ENCODE measurements at regions not wholly inside any gene's neighbourhood (a gene's known extent, or its start where the extent isn't known, plus 50 kb on each side); places are given as distances from the start of the nearest gene placed in this dataset.
"Not testable (repeated sequence)": the region's sequence is repeated elsewhere in the genome, so short reads cannot be mapped to it uniquely, and the experiment has no call there.

- not testable (repeated sequence) for H3K9me3 ChIP-seq (ENCODE audit: control insufficient read depth in 2 of 2, insufficient read depth in 1 of 2, low read depth in 1 of 2, low read length in 1 of 2); H3K27ac ChIP-seq (ENCODE audit: low read depth in 2 of 2, low read length in 1 of 2); H3K4me1 ChIP-seq (ENCODE audit: control insufficient read depth in 2 of 2, insufficient read depth in 2 of 2, low read length in 1 of 2); H3K4me3 ChIP-seq (ENCODE audit: low read depth in 1 of 2, low read length in 2 of 2); H3K36me3 ChIP-seq (ENCODE audit: control insufficient read depth in 2 of 2, insufficient read depth in 2 of 2, low read length in 1 of 2); H3K27me3 ChIP-seq (ENCODE audit: control insufficient read depth in 1 of 2, insufficient read depth in 2 of 2, low read length in 2 of 2)
Measured at GRCh38 chr5:67627079-67627478, 430.5 kb upstream of the CD180 start.

DNA sequence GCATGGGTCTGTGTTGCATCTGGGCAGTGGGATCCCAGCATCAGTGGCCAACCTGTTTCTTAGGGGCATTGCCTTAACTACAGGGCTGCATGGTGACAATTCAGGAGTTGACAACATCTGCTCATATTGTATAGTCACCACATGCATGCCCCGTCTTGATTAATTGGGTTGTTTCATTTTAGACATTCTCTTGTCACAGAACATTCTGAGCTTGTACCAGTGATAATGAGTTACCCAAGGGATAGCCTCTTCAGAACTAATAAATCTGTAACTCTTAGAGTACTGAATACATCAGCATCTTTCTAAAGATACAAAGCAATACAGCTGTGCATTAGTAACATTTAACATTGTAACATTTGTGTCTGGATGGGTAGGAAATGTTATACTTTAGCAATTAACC is 426.5 kb upstream of the CD180 start:
- Histone ChIP-seq H3K4me1 (ENCODE audit: control insufficient read depth in 2 of 2, insufficient read depth in 2 of 2, low read length in 1 of 2) (no peaks in the 10 kb centered on the region), H3K27ac (ENCODE audit: low read depth in 2 of 2, low read length in 1 of 2) (no peak overlapping the region), H3K36me3 (ENCODE audit: control insufficient read depth in 2 of 2, insufficient read depth in 2 of 2, low read length in 1 of 2) (no peaks in the 10 kb centered on the region), H3K4me3 (ENCODE audit: low read depth in 1 of 2, low read length in 2 of 2) (no peak overlapping the region), H3K9me3 (ENCODE audit: control insufficient read depth in 2 of 2, insufficient read depth in 1 of 2, low read depth in 1 of 2, low read length in 1 of 2) (no peaks in the 10 kb centered on the region), H3K27me3 (ENCODE audit: control insufficient read depth in 1 of 2, insufficient read depth in 2 of 2, low read length in 2 of 2) (no peaks in the 10 kb centered on the region)
- WGBS, 2 donors: 78 to 92% methylated on average over 1 of the region's 1 CpG

DNA sequence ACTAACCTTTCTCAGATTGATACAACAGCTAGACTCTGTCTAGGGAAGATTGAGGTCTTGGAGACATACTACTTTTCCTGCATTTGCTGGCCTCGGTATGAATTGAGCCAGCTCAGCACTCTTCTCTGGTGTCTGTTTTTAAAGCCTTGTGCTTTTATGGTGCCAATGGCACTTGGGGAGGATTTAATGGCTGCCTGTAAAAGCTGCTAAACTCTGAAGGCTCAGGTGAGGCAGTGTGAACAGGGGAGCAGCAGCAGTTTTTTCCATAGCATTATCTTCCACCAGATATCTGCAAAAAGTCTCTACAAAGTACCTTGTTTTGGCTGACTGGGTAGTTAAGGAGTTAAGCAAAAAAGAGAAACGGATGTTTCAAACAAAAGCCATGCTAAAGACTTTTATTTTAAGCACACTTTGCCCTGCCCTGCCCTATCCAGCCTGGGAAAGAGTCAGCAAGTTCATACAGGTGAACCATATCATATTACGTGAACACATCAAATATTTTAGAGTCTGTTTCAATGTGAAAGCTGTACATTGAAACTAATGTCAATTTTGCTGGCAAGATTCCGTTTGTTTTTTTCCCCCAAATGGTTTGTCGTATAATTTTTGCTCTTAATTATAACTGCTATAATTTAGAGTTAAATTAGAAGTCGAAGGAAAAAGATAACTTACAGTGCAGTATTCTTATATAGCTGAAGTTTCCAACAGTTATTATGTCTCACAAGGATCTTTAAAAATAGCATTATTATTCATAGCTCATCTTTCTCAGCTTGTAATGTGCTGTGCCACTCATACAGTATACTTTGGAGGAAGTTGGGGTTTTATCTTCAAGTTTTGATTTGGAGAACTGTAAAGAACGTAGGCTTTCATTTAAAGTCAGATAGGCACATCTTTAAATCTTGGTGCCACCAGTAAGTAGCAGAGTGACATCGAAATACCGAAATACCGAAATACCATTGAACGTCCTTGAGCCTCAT is 424.1 kb upstream of the CD180 start:
- Histone ChIP-seq H3K4me1 (ENCODE audit: control insufficient read depth in 2 of 2, insufficient read depth in 2 of 2, low read length in 1 of 2) (no peaks in the 10 kb centered on the region), H3K36me3 (ENCODE audit: control insufficient read depth in 2 of 2, insufficient read depth in 2 of 2, low read length in 1 of 2) (no peaks in the 10 kb centered on the region), H3K9me3 (ENCODE audit: control insufficient read depth in 2 of 2, insufficient read depth in 1 of 2, low read depth in 1 of 2, low read length in 1 of 2) (no peaks in the 10 kb centered on the region), H3K27ac (ENCODE audit: low read depth in 2 of 2, low read length in 1 of 2) (no peak overlapping the region), H3K27me3 (ENCODE audit: control insufficient read depth in 1 of 2, insufficient read depth in 2 of 2, low read length in 2 of 2) (no peaks in the 10 kb centered on the region), H3K4me3 (ENCODE audit: low read depth in 1 of 2, low read length in 2 of 2) (no peak overlapping the region)
- WGBS, 2 donors: 54 to 61% methylated on average over 11 of the region's 11 CpGs

- H3K9me3 ChIP-seq (ENCODE audit: control insufficient read depth in 2 of 2, insufficient read depth in 1 of 2, low read depth in 1 of 2, low read length in 1 of 2): no peaks in the 10 kb centered on the region
- H3K36me3 ChIP-seq (ENCODE audit: control insufficient read depth in 2 of 2, insufficient read depth in 2 of 2, low read length in 1 of 2): no peaks in the 10 kb centered on the region
- H3K27ac ChIP-seq (ENCODE audit: low read depth in 2 of 2, low read length in 1 of 2): no peak overlapping the region
- 79 to 84% methylated on average over 4 of the region's 4 CpGs for WGBS, 2 donors
- H3K4me3 ChIP-seq (ENCODE audit: low read depth in 1 of 2, low read length in 2 of 2): no peak overlapping the region
- no peaks in the 10 kb centered on the region for H3K27me3 ChIP-seq (ENCODE audit: control insufficient read depth in 1 of 2, insufficient read depth in 2 of 2, low read length in 2 of 2)
- no peaks in the 10 kb centered on the region for H3K4me1 ChIP-seq (ENCODE audit: control insufficient read depth in 2 of 2, insufficient read depth in 2 of 2, low read length in 1 of 2)
Measured at GRCh38 chr5:67619636-67620035, 423.0 kb upstream of the CD180 start.

- Histone ChIP-seq H3K27ac (ENCODE audit: low read depth in 2 of 2, low read length in 1 of 2) (no peak overlapping the region), H3K27me3 (ENCODE audit: control insufficient read depth in 1 of 2, insufficient read depth in 2 of 2, low read length in 2 of 2) (no peaks in the 10 kb centered on the region), H3K36me3 (ENCODE audit: control insufficient read depth in 2 of 2, insufficient read depth in 2 of 2, low read length in 1 of 2) (no peaks in the 10 kb centered on the region), H3K4me1 (ENCODE audit: control insufficient read depth in 2 of 2, insufficient read depth in 2 of 2, low read length in 1 of 2) (no peaks in the 10 kb centered on the region), H3K4me3 (ENCODE audit: low read depth in 1 of 2, low read length in 2 of 2) (no peak overlapping the region), H3K9me3 (ENCODE audit: control insufficient read depth in 2 of 2, insufficient read depth in 1 of 2, low read depth in 1 of 2, low read length in 1 of 2) (no peaks in the 10 kb centered on the region)
Measured at GRCh38 chr5:67619235-67619634, 422.6 kb upstream of the CD180 start.

GRCh38 chr5:67617051-67617450 is 420.5 kb upstream of the CD180 start:
- Histone ChIP-seq H3K36me3 (ENCODE audit: control insufficient read depth in 2 of 2, insufficient read depth in 2 of 2, low read length in 1 of 2) (no peaks in the 10 kb centered on the region), H3K27me3 (ENCODE audit: control insufficient read depth in 1 of 2, insufficient read depth in 2 of 2, low read length in 2 of 2) (no peaks in the 10 kb centered on the region), H3K4me3 (ENCODE audit: low read depth in 1 of 2, low read length in 2 of 2) (no peak overlapping the region), H3K4me1 (ENCODE audit: control insufficient read depth in 2 of 2, insufficient read depth in 2 of 2, low read length in 1 of 2) (no peaks in the 10 kb centered on the region), H3K9me3 (ENCODE audit: control insufficient read depth in 2 of 2, insufficient read depth in 1 of 2, low read depth in 1 of 2, low read length in 1 of 2) (no peaks in the 10 kb centered on the region), H3K27ac (ENCODE audit: low read depth in 2 of 2, low read length in 1 of 2) (no peak overlapping the region)
- 51 to 60% methylated on average over 3 of the region's 3 CpGs for WGBS, 2 donors

DNA sequence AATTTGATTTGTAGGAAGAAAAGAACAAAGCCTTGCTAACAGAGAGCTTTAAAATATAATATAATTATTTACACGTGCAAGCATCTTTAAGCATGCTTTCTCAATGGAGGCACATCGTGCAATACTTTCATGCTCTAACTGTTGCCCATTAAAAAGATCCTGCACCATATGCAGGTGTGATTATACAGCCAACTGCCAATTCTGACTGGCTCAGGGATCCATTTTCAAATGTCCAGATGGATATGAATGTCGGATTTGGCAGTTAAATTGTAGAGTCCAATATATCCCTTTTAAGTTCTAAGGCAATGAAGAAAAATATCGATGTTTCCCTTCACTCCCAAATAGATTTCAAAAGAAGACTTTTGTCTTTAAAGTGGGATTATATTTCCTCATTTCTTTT is 416.4 kb upstream of the CD180 start:
- 80 to 90% methylated on average over 4 of the region's 4 CpGs for WGBS, 2 donors
- Histone ChIP-seq H3K27ac (ENCODE audit: low read depth in 2 of 2, low read length in 1 of 2) (no peak overlapping the region), H3K4me1 (ENCODE audit: control insufficient read depth in 2 of 2, insufficient read depth in 2 of 2, low read length in 1 of 2) (no peaks in the 10 kb centered on the region), H3K27me3 (ENCODE audit: control insufficient read depth in 1 of 2, insufficient read depth in 2 of 2, low read length in 2 of 2) (no peaks in the 10 kb centered on the region), H3K36me3 (ENCODE audit: control insufficient read depth in 2 of 2, insufficient read depth in 2 of 2, low read length in 1 of 2) (no peaks in the 10 kb centered on the region), H3K4me3 (ENCODE audit: low read depth in 1 of 2, low read length in 2 of 2) (no peak overlapping the region), H3K9me3 (ENCODE audit: control insufficient read depth in 2 of 2, insufficient read depth in 1 of 2, low read depth in 1 of 2, low read length in 1 of 2) (no peaks in the 10 kb centered on the region)

DNA sequence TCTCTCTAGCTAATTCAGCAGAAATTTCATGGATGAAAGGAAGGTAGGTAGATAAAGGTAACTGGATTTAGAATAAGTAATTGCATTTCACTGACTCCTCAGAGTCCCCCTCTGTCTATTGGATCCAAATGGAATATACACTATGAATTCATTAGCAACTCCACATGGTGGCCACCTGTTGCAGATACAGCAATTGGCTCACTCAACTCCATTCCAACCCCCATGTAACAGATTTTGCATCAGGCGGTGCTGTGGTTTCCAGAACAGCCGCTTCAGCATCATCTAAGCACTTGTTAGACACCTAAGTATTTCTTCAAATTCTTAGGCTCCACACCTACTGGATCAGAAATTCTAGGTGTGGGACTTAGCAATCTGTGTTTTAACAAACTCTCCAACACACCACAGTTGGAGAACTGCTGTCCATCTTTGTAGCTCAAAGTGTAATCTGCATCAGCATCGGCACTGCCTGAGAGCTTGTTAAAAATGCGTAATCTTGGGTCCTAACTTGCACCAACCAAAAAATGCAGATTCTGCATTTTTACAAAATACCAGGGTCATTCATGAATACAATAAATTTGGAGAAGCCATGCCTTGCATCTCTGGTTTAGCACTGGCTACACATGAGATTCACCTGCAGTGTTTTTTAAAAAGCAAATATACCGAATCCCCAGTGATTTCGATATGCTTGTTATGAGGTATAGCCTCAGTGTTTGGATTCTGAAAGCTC is 413.8 kb upstream of the CD180 start:
- H3K27me3 ChIP-seq (ENCODE audit: control insufficient read depth in 1 of 2, insufficient read depth in 2 of 2, low read length in 2 of 2): no peaks in the 10 kb centered on the region
- H3K36me3 ChIP-seq (ENCODE audit: control insufficient read depth in 2 of 2, insufficient read depth in 2 of 2, low read length in 1 of 2): no peaks in the 10 kb centered on the region
- H3K9me3 ChIP-seq (ENCODE audit: control insufficient read depth in 2 of 2, insufficient read depth in 1 of 2, low read depth in 1 of 2, low read length in 1 of 2): no peaks in the 10 kb centered on the region
- H3K4me3 ChIP-seq (ENCODE audit: low read depth in 1 of 2, low read length in 2 of 2): no peak overlapping the region
- H3K27ac ChIP-seq (ENCODE audit: low read depth in 2 of 2, low read length in 1 of 2): no peak overlapping the region
- H3K4me1 ChIP-seq (ENCODE audit: control insufficient read depth in 2 of 2, insufficient read depth in 2 of 2, low read length in 1 of 2): no peaks in the 10 kb centered on the region
- 78 to 95% methylated on average over 6 of the region's 6 CpGs for WGBS, 2 donors

DNA sequence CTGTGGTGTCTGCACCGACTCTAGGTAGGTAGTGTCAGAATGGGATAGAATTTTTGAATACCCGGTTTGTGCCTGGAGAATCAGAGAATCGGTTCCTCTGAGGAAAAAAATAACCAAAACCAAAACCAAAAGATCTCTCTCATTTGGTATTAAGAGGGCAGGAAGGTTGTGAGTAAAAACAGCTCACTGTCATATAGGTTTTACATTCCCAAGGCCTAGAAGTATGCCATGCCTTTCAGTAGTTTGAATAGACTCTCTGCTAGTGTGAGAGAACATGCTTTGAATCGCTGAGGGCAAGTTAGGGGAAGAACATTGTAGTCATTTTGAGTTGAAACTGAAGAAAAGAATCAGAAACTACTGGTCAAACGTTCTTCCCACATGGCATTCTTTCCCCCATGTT is 411.4 kb upstream of the CD180 start:
- Histone ChIP-seq H3K27ac (ENCODE audit: low read depth in 2 of 2, low read length in 1 of 2) (no peak overlapping the region), H3K9me3 (ENCODE audit: control insufficient read depth in 2 of 2, insufficient read depth in 1 of 2, low read depth in 1 of 2, low read length in 1 of 2) (no peaks in the 10 kb centered on the region), H3K27me3 (ENCODE audit: control insufficient read depth in 1 of 2, insufficient read depth in 2 of 2, low read length in 2 of 2) (no peaks in the 10 kb centered on the region), H3K36me3 (ENCODE audit: control insufficient read depth in 2 of 2, insufficient read depth in 2 of 2, low read length in 1 of 2) (no peaks in the 10 kb centered on the region), H3K4me3 (ENCODE audit: low read depth in 1 of 2, low read length in 2 of 2) (no peak overlapping the region), H3K4me1 (ENCODE audit: control insufficient read depth in 2 of 2, insufficient read depth in 2 of 2, low read length in 1 of 2) (no peaks in the 10 kb centered on the region)
- 85 to 94% methylated on average over 5 of the region's 5 CpGs for WGBS, 2 donors

DNA sequence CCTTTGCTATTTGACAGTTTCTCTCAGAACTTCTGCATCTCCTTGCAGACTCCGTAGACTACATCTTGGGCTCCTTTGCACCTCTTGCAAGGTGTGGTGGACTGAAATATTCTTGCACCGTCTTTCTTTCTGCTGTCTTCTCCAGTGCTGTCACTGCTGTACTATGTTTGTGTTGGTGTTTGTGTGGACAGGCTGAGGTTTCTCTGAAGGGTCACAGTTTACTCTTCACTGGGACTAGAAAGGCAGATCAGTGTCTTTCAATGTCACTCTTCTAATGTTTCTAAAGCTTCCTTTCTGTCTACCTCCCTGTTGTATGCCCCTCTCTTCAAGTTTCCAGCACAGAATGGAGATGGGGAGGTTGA is 410.0 kb upstream of the CD180 start:
- no peak overlapping the region for H3K27ac ChIP-seq (ENCODE audit: low read depth in 2 of 2, low read length in 1 of 2)
- H3K4me1 ChIP-seq (ENCODE audit: control insufficient read depth in 2 of 2, insufficient read depth in 2 of 2, low read length in 1 of 2): no peaks in the 10 kb centered on the region
- no peaks in the 10 kb centered on the region for H3K27me3 ChIP-seq (ENCODE audit: control insufficient read depth in 1 of 2, insufficient read depth in 2 of 2, low read length in 2 of 2)
- no peaks in the 10 kb centered on the region for H3K36me3 ChIP-seq (ENCODE audit: control insufficient read depth in 2 of 2, insufficient read depth in 2 of 2, low read length in 1 of 2)
- H3K4me3 ChIP-seq (ENCODE audit: low read depth in 1 of 2, low read length in 2 of 2): no peak overlapping the region
- WGBS, 2 donors: 86 to 95% methylated on average over 2 of the region's 2 CpGs
- H3K9me3 ChIP-seq (ENCODE audit: control insufficient read depth in 2 of 2, insufficient read depth in 1 of 2, low read depth in 1 of 2, low read length in 1 of 2): no peaks in the 10 kb centered on the region
